ENCODE measurements at regions not wholly inside any gene's neighbourhood (a gene's known extent, or its start where the extent isn't known, plus 50 kb on each side); places are given as distances from the start of the nearest gene placed in this dataset.
"Not testable (repeated sequence)": the region's sequence is repeated elsewhere in the genome, so short reads cannot be mapped to it uniquely, and the experiment has no call there.

DNA sequence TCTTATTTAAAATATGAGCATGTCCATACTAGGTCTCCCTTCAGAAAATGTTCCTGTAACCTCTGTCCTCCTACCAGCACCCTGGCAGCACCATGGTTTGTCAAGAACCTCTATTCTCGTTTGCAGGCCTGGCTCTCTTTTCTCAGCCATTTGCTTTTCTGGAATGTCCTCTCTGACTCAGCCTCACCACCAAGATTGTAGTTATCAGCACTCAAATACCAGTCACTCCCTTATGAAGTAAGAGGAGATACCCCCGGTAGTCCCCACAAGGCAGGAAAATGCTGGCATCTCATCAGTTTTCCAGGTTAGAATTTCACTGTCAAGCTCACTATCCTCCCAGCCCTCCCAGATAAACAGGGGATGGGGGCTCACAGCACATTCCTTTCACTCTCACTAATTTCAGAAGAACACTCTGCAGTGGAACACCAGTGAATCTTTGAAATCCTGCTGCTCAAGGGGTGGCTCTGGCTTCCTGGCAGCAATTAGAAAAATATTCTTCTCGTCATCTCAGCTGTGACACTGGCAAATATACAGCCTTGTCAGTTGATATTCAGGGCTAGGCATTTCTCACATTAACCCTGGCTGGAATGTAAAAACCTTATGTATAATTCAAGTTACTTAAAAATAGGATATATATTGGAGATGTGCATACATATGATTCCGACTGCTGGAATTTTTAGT is 129.2 kb downstream of the TBX18 start:
- Histone ChIP-seq H3K9me3 (ENCODE audit: control insufficient read depth, low read length) (no peaks in the 10 kb centered on the region), H3K36me3 (ENCODE audit: control insufficient read depth, insufficient read depth, low read length, severe bottlenecking) (no peaks in the 10 kb centered on the region)
- DNase-seq (ENCODE audit: low read depth): peak; percentile 66

DNA sequence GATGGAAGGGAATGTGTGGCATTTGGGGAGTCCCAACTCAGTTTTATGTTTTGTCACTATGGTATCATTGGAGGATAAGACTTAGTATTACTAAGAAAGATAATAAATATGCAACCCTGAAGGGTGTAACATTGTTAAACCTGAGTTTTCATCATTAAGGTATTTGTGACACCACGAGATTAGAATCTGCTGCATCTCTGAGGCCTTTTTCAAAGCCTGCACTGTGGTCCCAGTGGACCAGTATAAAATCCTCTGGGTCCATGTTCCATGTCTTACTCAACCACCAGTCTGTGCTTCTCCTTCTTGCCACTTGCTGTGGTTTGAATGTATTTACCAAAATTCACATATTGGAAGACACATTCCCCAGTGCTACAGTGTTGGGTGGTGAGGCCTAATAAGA is 130.6 kb downstream of the TBX18 start:
- Histone ChIP-seq H3K4me3 (ENCODE audit: low read length) (no peak overlapping the region), H3K9me3 (ENCODE audit: control insufficient read depth, low read length) (no peaks in the 10 kb centered on the region), H3K4me1 (ENCODE audit: control insufficient read depth, insufficient read depth, low read length) (peaks cover 17% of the 10 kb centered on the region), H3K9ac (ENCODE audit: low read length) (no peak overlapping the region), H3K27me3 (replicated peaks; ENCODE audit: control insufficient read depth, insufficient read depth, low read length) (no peaks in the 10 kb centered on the region), H3K36me3 (ENCODE audit: control insufficient read depth, insufficient read depth, low read length, severe bottlenecking) (no peaks in the 10 kb centered on the region)
- no peak for DNase-seq (ENCODE audit: low read depth)

More for the DNA sequence above, 129.2 kb downstream of the TBX18 start:
- H3K27me3 ChIP-seq (replicated peaks; ENCODE audit: control insufficient read depth, insufficient read depth, low read length): no peaks in the 10 kb centered on the region
- H3K9ac ChIP-seq (ENCODE audit: low read length): peak overlapping the region; percentile 49
- peaks cover 17% of the 10 kb centered on the region for H3K4me1 ChIP-seq (ENCODE audit: control insufficient read depth, insufficient read depth, low read length)
- peak overlapping the region; percentile 26 for H3K4me3 ChIP-seq (ENCODE audit: low read length)

DNA sequence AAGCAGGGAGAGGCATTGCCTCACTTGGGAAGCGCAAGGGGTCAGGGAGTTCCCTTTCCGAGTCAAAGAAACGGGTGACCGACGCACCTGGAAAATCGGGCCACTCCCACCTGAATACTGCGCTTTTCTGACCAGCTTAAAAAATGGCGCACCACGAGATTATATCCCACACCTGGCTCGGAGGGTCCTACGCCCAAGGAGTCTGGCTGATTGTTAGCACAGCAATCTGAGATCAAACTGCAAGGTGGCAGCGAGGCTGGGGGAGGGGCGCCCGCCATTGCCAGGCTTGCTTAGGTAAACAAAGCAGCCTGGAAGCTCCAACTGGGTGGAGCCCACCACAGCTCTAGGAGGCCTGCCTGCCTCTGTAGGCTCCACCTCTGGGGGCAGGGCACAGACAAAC is 137.9 kb downstream of the TBX18 start:
- not testable (repeated sequence) for H3K9me3 ChIP-seq (ENCODE audit: control insufficient read depth, low read length); H3K4me3 ChIP-seq (ENCODE audit: low read length); DNase-seq (ENCODE audit: low read depth); H3K9ac ChIP-seq (ENCODE audit: low read length); H3K36me3 ChIP-seq (ENCODE audit: control insufficient read depth, insufficient read depth, low read length, severe bottlenecking); H3K27me3 ChIP-seq (replicated peaks; ENCODE audit: control insufficient read depth, insufficient read depth, low read length)
- H3K4me1 ChIP-seq (ENCODE audit: control insufficient read depth, insufficient read depth, low read length): peaks cover 28% of the 10 kb centered on the region

DNA sequence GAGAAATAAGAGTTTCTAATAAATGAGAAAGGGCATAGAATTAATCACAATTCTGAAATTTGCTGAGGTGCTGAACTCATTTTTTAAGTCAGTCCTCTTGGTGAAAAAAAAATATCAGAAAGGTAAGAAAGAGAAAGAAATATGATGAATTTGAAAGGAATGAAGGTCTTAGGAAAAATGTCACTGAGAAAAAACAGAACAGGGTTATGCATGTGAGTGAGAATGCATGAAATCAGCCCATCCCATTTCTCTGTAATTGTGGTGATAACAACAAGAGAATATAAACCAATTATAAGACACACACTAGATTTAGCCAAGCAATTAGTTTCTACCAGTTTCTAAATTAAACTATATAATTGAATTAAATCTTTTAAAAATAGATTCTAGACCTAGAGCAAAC is 138.9 kb downstream of the TBX18 start:
- no peaks in the 10 kb centered on the region for H3K9me3 ChIP-seq (ENCODE audit: control insufficient read depth, low read length)
- peaks cover 28% of the 10 kb centered on the region for H3K4me1 ChIP-seq (ENCODE audit: control insufficient read depth, insufficient read depth, low read length)
- H3K9ac ChIP-seq (ENCODE audit: low read length): peak overlapping the region; percentile 44
- no peaks in the 10 kb centered on the region for H3K36me3 ChIP-seq (ENCODE audit: control insufficient read depth, insufficient read depth, low read length, severe bottlenecking)
- no peak overlapping the region for H3K4me3 ChIP-seq (ENCODE audit: low read length)
- peak; percentile 37 for DNase-seq (ENCODE audit: low read depth)
- H3K27me3 ChIP-seq (replicated peaks; ENCODE audit: control insufficient read depth, insufficient read depth, low read length): no peaks in the 10 kb centered on the region

DNA sequence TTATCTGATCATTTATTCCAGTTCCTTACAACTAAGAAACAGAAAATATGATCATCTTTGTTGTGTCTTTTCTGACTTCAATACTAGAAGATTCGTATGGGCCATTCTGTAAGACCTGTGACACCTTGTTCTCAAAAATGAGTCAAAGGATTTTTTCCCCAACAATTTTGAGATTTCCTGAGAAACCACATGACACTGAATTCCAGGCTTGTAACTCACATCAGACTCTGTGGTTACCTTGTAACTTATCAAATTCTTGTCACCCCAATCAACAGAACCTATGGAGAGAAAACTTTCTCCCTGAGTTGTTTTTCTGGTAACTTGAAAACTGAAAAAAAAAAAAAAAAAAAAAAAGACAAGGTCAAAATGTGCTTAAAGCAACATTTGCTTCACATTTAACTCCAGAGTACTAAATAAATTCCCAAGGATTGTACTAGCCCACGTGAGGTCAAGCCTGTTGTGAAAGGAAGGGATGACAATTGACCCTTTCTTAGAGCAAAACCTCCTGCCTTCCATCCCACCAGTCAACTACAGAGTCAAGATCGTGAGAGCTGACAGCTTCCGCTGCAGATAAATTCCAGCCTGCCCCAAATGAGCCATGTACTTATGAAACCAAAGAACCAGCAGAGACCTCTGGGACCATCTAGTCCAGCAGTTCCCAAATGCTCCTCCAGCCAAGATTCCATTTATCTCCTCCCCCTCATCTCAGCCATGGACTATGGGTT is 140.3 kb downstream of the TBX18 start:
- Histone ChIP-seq H3K9ac (ENCODE audit: low read length) (peak overlapping the region; percentile 52), H3K4me1 (ENCODE audit: control insufficient read depth, insufficient read depth, low read length) (peaks cover 29% of the 10 kb centered on the region), H3K27me3 (replicated peaks; ENCODE audit: control insufficient read depth, insufficient read depth, low read length) (no peaks in the 10 kb centered on the region), H3K4me3 (ENCODE audit: low read length) (no peak overlapping the region), H3K36me3 (ENCODE audit: control insufficient read depth, insufficient read depth, low read length, severe bottlenecking) (no peaks in the 10 kb centered on the region), H3K9me3 (ENCODE audit: control insufficient read depth, low read length) (no peaks in the 10 kb centered on the region)
- peak; percentile 60 for DNase-seq (ENCODE audit: low read depth)

DNA sequence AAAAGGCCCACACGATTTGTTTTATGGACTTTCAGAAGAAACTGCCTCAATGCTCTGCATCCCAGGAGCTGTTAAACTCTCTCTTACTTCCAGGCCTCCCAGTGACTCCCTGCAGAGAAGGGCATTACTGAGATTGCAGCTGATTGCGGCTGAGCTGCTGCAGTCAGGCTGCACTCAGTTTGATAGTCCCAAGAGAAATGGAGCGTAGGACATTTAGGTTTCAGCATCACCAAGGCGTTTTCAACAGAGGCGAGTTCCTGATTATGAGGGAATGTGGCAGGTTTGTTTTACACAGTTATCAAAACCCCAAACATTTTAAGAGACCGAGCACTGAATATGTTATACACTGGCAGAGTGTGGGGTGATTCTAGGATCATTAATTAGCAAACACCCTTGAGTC is 145.6 kb downstream of the TBX18 start:
- peaks cover 42% of the 10 kb centered on the region for H3K4me1 ChIP-seq (ENCODE audit: control insufficient read depth, insufficient read depth, low read length)
- DNase-seq (ENCODE audit: low read depth): no peak
- no peaks in the 10 kb centered on the region for H3K27me3 ChIP-seq (replicated peaks; ENCODE audit: control insufficient read depth, insufficient read depth, low read length)
- no peaks in the 10 kb centered on the region for H3K9me3 ChIP-seq (ENCODE audit: control insufficient read depth, low read length)
- no peak overlapping the region for H3K4me3 ChIP-seq (ENCODE audit: low read length)
- peak overlapping the region; percentile 81 for H3K9ac ChIP-seq (ENCODE audit: low read length)
- no peaks in the 10 kb centered on the region for H3K36me3 ChIP-seq (ENCODE audit: control insufficient read depth, insufficient read depth, low read length, severe bottlenecking)

DNA sequence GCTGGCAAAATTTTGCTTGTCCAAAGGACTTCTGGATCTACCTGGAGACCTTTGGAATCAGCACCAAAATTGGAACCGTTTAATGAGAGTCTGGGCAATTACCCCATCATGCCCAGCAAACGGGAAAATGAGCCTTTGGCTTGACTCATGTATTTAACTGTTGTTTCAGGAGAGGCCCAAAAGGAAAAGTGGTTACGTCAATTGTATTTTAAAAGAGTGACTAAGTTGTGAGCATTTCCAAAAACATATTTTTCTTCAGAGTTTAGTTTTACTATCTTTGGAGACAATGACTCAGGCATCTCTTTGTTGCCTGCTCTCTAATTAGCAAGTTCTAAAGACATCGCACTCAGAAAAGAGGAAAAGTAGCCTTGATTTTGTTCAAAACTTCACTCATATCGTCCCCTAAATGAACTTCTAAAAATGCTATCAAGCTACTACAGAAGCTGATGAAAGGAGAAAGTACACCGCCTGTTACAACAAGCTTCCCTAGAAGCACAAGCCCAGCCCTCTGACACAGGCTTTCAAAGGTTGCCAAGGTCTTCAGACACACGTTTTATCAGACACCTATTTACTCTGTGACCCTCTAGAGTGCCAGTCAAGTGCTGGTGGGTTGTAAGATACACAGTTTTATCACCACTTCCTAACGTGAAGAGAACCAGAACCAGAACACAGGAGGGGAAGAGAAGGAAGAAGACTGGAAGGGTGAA is 146.2 kb downstream of the TBX18 start:
- Histone ChIP-seq H3K4me1 (ENCODE audit: control insufficient read depth, insufficient read depth, low read length) (peaks cover 36% of the 10 kb centered on the region), H3K4me3 (ENCODE audit: low read length) (peak overlapping the region; percentile 6), H3K27me3 (replicated peaks; ENCODE audit: control insufficient read depth, insufficient read depth, low read length) (no peaks in the 10 kb centered on the region), H3K9ac (ENCODE audit: low read length) (peak overlapping the region; percentile 81), H3K9me3 (ENCODE audit: control insufficient read depth, low read length) (no peaks in the 10 kb centered on the region), H3K36me3 (ENCODE audit: control insufficient read depth, insufficient read depth, low read length, severe bottlenecking) (no peaks in the 10 kb centered on the region)
- DNase-seq (ENCODE audit: low read depth): peak; percentile 88

DNA sequence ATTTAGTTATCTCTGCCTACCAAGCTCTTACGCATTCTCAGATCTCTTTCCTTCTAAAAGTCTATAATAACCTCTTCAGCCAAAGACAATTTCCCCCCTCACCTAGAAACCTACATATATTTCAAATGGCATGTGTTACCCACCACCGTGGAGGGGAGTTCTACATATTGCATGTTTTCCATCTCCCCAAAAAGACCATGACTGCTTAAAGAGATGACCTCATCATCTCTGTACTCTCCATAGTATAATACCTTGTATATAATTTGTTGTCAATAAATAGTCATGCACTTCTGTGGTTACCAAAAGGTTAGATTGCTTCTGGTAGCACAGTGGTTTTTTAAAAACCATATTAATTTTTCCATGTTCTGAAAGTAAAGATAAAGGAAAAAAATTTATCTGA is 148.4 kb downstream of the TBX18 start:
- H3K9ac ChIP-seq (ENCODE audit: low read length): no peak overlapping the region
- no peak for DNase-seq (ENCODE audit: low read depth)
- no peak overlapping the region for H3K4me3 ChIP-seq (ENCODE audit: low read length)

DNA sequence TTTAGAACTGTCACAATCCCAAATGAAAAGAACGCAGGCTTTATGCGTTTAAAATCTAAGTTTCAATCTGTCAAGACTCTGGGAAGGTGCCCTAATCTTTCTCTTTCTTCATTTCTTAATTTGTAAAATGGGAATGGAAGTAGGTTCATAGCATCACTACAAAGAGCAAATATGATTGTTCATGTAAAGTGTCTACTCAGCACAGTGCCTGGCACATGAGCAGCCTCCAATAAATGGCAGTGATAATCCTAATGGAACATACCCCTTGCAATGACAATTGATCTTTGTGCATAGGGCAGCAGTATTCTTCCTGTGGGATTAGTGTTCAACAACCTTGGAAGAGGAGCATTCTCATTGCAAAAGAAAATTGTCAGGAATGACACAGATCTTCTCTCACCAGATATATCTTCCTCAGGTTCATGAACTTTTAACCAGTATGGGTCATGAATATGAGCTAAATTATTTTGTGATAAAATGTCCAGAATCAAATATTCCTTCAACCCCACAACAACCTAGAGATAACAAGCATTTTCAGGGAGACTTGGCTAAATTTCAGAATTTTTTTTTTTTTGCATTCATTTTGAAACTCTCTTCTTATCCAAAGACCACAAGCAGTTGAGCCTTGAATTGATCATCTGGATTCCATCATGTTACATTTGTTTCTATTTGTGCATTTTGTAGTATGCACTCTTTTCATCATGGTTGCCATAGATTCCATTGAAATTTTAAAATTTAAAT is 149.1 kb downstream of the TBX18 start:
- no peak for DNase-seq (ENCODE audit: low read depth)
- H3K4me1 ChIP-seq (ENCODE audit: control insufficient read depth, insufficient read depth, low read length): peaks cover 32% of the 10 kb centered on the region
- no peaks in the 10 kb centered on the region for H3K27me3 ChIP-seq (replicated peaks; ENCODE audit: control insufficient read depth, insufficient read depth, low read length)
- H3K9ac ChIP-seq (ENCODE audit: low read length): no peak overlapping the region
- H3K9me3 ChIP-seq (ENCODE audit: control insufficient read depth, low read length): no peaks in the 10 kb centered on the region
- H3K36me3 ChIP-seq (ENCODE audit: control insufficient read depth, insufficient read depth, low read length, severe bottlenecking): no peaks in the 10 kb centered on the region
- H3K4me3 ChIP-seq (ENCODE audit: low read length): no peak overlapping the region

More for the DNA sequence above, 148.4 kb downstream of the TBX18 start:
- Histone ChIP-seq H3K27me3 (replicated peaks; ENCODE audit: control insufficient read depth, insufficient read depth, low read length) (no peaks in the 10 kb centered on the region), H3K36me3 (ENCODE audit: control insufficient read depth, insufficient read depth, low read length, severe bottlenecking) (no peaks in the 10 kb centered on the region), H3K9me3 (ENCODE audit: control insufficient read depth, low read length) (no peaks in the 10 kb centered on the region), H3K4me1 (ENCODE audit: control insufficient read depth, insufficient read depth, low read length) (peaks cover 32% of the 10 kb centered on the region)

DNA sequence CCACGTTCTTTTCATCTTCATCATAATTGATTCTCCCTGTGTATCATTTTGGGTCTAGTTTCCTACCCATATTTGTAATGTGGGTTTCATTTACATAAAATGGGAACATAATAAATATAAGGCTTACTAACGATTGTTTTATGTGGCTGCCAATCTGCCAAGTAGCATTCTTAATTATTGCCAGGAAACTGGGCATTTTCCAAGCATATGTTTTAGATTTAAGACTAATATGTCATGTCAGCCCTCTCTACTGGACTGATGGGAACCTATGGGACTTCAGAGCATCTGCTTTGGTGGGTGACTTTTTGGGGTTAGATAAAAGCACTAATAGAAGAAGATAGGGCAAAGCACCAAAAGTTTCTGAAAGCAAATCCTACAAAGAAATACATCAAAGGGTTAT is 157.5 kb downstream of the TBX18 start:
- H3K9me3 ChIP-seq (ENCODE audit: control insufficient read depth, low read length): no peaks in the 10 kb centered on the region
- no peaks in the 10 kb centered on the region for H3K36me3 ChIP-seq (ENCODE audit: control insufficient read depth, insufficient read depth, low read length, severe bottlenecking)
- peaks cover 25% of the 10 kb centered on the region for H3K4me1 ChIP-seq (ENCODE audit: control insufficient read depth, insufficient read depth, low read length)

DNA sequence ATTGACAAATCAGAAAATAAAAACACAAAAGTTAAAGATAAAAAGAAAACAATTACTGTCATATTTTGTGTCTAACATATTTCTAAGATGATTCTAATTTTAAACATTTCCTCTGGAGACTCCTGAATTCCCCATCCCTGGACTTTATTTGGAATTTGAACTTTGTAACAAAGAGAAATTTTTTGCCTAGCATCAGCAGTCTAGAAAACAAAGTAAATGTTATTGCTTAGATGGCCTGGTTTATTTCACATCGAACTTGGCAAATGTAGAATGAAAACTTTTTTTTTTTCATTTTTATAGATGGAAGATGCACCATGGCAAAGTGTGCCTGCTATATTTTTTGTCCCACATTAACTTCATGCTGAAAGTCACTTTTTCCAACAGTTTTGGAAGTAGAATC is 159.1 kb downstream of the TBX18 start:
- Histone ChIP-seq H3K4me1 (ENCODE audit: control insufficient read depth, insufficient read depth, low read length) (peaks cover 29% of the 10 kb centered on the region), H3K27me3 (replicated peaks; ENCODE audit: control insufficient read depth, insufficient read depth, low read length) (no peaks in the 10 kb centered on the region), H3K9me3 (ENCODE audit: control insufficient read depth, low read length) (no peaks in the 10 kb centered on the region), H3K4me3 (ENCODE audit: low read length) (no peak overlapping the region), H3K36me3 (ENCODE audit: control insufficient read depth, insufficient read depth, low read length, severe bottlenecking) (no peaks in the 10 kb centered on the region), H3K9ac (ENCODE audit: low read length) (peak overlapping the region; percentile 58)
- DNase-seq (ENCODE audit: low read depth): peak; percentile 12

More for the DNA sequence above, 157.5 kb downstream of the TBX18 start:
- no peak overlapping the region for H3K9ac ChIP-seq (ENCODE audit: low read length)
- no peaks in the 10 kb centered on the region for H3K27me3 ChIP-seq (replicated peaks; ENCODE audit: control insufficient read depth, insufficient read depth, low read length)
- H3K4me3 ChIP-seq (ENCODE audit: low read length): no peak overlapping the region
- no peak for DNase-seq (ENCODE audit: low read depth)

Data from adipocyte (in vitro differentiated cells).